Endothelial cell of umbilical vein (primary cell): ENCODE measurements at regions not wholly inside any gene's neighbourhood (a gene's known extent, or its start where the extent isn't known, plus 50 kb on each side); places are given as distances from the start of the nearest gene placed in this dataset.

Source experiments
- BruUV-seq: library from RNA; stranded (reverse); fragments of 400-500 nt; replicated peaks from 2 replicates; lab custom pipeline; 2021; lab: Mats Ljungman, UMichigan
- CTCF ChIA-PET: fragments of 300-600, 350-600 bp; sonication (Branson Sonifier 250); formaldehyde crosslinking; loops from one replicate; lab custom pipeline; 2021; ENCODE audit warnings: antibody characterized with exemption, inconsistent platforms; lab: Charles Lee
- POLR2A ChIA-PET: fragments of 300-600, 350-600 bp; sonication (Branson Sonifier 250); formaldehyde crosslinking; loops from one replicate; lab custom pipeline; 2021; ENCODE audit warnings: antibody characterized with exemption, inconsistent platforms; lab: Charles Lee
- DNase-seq: peaks from one replicate; pipeline ENCODE4 v3.0.0-alpha.2; 2011; ENCODE audit warnings: low read depth, low spot score
- FAIRE-seq: peaks from 2 replicates; lab custom pipeline; 2011; peaks lifted over from hg19 to GRCh38; lab: Jason Lieb, UNC
- H2AFZ ChIP-seq: 2 replicates; pipeline ENCODE4 v1.6.0; 2012; ENCODE audit warnings: low read depth, low read length, control low read depth, inconsistent platforms
- H3K27ac ChIP-seq: 2 replicates; pipeline ENCODE4 v1.5.1; 2011; ENCODE audit warnings: low read depth, mild to moderate bottlenecking, control low read depth, low read length, moderate library complexity; ENCODE audit not compliant: insufficient read depth
- H3K27me3 ChIP-seq, 2 experiments: 2 replicates each; pipeline versions ENCODE4 v1.6.0 to v1.6.1; 2011; ENCODE audit warnings: low read length in 2 of 2, mixed read lengths in 1 of 2; ENCODE audit not compliant: control insufficient read depth in 2 of 2, insufficient read depth in 2 of 2
- H3K36me3 ChIP-seq, 2 experiments: 2 replicates in 1 of 2; 3 replicates in 1 of 2; pipeline ENCODE4 v1.5.1; 2011; ENCODE audit warnings: low read length in 2 of 2, mild to moderate bottlenecking in 1 of 2, moderate library complexity in 1 of 2; ENCODE audit not compliant: control insufficient read depth in 2 of 2, insufficient read depth in 2 of 2; ENCODE audit errors: extremely low read depth in 1 of 2
- H3K4me1 ChIP-seq: 3 replicates; pipeline ENCODE4 v1.5.1; 2011; ENCODE audit warnings: mild to moderate bottlenecking, low read length; ENCODE audit not compliant: control insufficient read depth, insufficient read depth; ENCODE audit errors: extremely low read depth
- H3K4me2 ChIP-seq: 2 replicates; pipeline ENCODE4 v1.6.1; 2011; ENCODE audit warnings: low read length, control low read depth, mixed read lengths; ENCODE audit not compliant: insufficient read depth
- H3K4me3 ChIP-seq, 3 experiments: fragments of 200-600 bp in 1 of 3; sonication (generic), shearing (Covaris generic) in 1 of 3; replicated peaks in 1 of 3; 2 replicates each; pipeline ENCODE4 v1.5.1; 2011 to 2016; ENCODE audit warnings: control low read depth in 3 of 3, low read length in 3 of 3, mild to moderate bottlenecking in 2 of 3, inconsistent platforms in 1 of 3, low read depth in 1 of 3, moderate library complexity in 1 of 3; ENCODE audit not compliant: insufficient read depth in 1 of 3
- H3K79me2 ChIP-seq: 2 replicates; pipeline ENCODE4 v1.6.0; 2012; ENCODE audit warnings: low read length, inconsistent platforms; ENCODE audit not compliant: control insufficient read depth, insufficient read depth
- H3K9ac ChIP-seq: replicated peaks from 2 replicates; pipeline ENCODE3; 2011; ENCODE audit warnings: low read length, control low read depth; ENCODE audit not compliant: insufficient read depth; ENCODE audit errors: extremely low read depth
- H3K9me1 ChIP-seq: replicated peaks from 3 replicates; pipeline ENCODE4 v1.6.0; 2011; ENCODE audit warnings: mild to moderate bottlenecking, low read length; ENCODE audit not compliant: control insufficient read depth, insufficient read depth; ENCODE audit errors: extremely low read depth
- H3K9me3 ChIP-seq: replicated peaks from 2 replicates; pipeline ENCODE4 v1.5.1; 2012; ENCODE audit warnings: low read length, inconsistent platforms; ENCODE audit not compliant: control insufficient read depth, insufficient read depth
- H4K20me1 ChIP-seq: replicated peaks from 2 replicates; pipeline ENCODE3; 2011; ENCODE audit warnings: mild to moderate bottlenecking, low read length; ENCODE audit not compliant: control insufficient read depth, insufficient read depth; ENCODE audit errors: extremely low read depth
- EZH2 ChIP-seq: IDR thresholded peaks from 2 replicates; pipeline ENCODE4 v1.6.1; 2012; ENCODE audit warnings: borderline replicate concordance, low read depth, mild to moderate bottlenecking, moderate library complexity, low read length, inconsistent platforms; ENCODE audit not compliant: severe bottlenecking
- FOS ChIP-seq: IDR thresholded peaks from 2 replicates; pipeline ENCODE4 v1.6.1; 2011; ENCODE audit warnings: mild to moderate bottlenecking, low read length, moderate library complexity, borderline replicate concordance; ENCODE audit not compliant: insufficient read depth
- GATA2 ChIP-seq: IDR thresholded peaks from 2 replicates; pipeline ENCODE4 v1.7.0; 2011; ENCODE audit warnings: low read depth, mild to moderate bottlenecking, moderate library complexity, mixed read lengths, low read length; ENCODE audit not compliant: insufficient read length, insufficient read depth
- JUN ChIP-seq: IDR thresholded peaks from 2 replicates; pipeline ENCODE4 v1.6.1; 2011; ENCODE audit warnings: borderline replicate concordance, low read depth; ENCODE audit not compliant: insufficient read length, insufficient read depth
- MYC ChIP-seq: IDR thresholded peaks from one replicate; pipeline ENCODE4 v1.6.1; 2011; ENCODE audit warnings: mild to moderate bottlenecking, low read depth, low read length
- POLR2A ChIP-seq: IDR thresholded peaks from 2 replicates; pipeline ENCODE4 v1.6.1; 2012; ENCODE audit warnings: low read depth, mild to moderate bottlenecking, control low read depth, low read length
- POLR2AphosphoS5 ChIP-seq: IDR thresholded peaks from 2 replicates; pipeline ENCODE4 v1.6.1; 2012; ENCODE audit warnings: low read depth, mild to moderate bottlenecking, control low read depth, low read length, moderate library complexity; ENCODE audit not compliant: insufficient read depth
- dilution Hi-C: fragments of 300-500 bp; cut with MboI; formaldehyde crosslinking; loops from one replicate; pipeline ENCODE4 v1.15.0; 2019; ENCODE audit warnings: low sequenced_read_pairs; ENCODE audit not compliant: extremely low pct_ligation_motif_present
- intact Hi-C: fragments of 100-400 bp; cut with micrococcal nuclease; formaldehyde crosslinking; loops from one replicate; pipeline ENCODE4 v1.10.0; 2022
- TF ChIP-seq, protein P1 (sequence below): IDR thresholded peaks from 2 replicates; pipeline ENCODE4 v1.6.1; 2011; ENCODE audit not compliant: insufficient read depth, insufficient read length
- TF ChIP-seq, protein P2 (sequence below), 2 donors: IDR thresholded peaks; 1 replicate in 1 of 2; 2 replicates in 1 of 2; pipeline ENCODE4 v1.5.1; 2011; ENCODE audit warnings: low read length in 2 of 2, mild to moderate bottlenecking in 2 of 2, moderate library complexity in 2 of 2, control low read depth in 1 of 2, inconsistent platforms in 1 of 2, low read depth in 1 of 2; ENCODE audit not compliant: insufficient read depth in 1 of 2; ENCODE audit errors: extremely low read depth in 1 of 2

DNA sequence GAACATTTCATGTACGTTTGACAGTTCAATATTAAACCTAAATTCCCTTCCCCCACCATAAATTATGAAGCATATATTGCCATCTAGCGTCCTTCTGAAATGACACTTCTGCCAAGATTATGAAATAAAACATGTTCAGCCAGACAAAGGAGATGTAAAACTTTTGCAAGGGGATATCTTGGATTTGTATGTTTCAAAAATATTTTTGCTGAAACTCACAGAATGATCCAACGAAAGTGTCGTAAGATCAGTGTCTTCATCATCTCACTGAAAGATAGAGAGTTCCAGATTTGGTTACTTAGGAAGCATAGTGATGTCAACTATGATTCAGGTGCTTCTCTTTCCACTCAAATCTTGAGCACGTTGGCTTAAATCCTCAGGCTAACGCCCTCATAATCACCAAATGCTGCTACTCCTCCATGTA lies 904.3 kb downstream of the XPNPEP1 start:
- H3K9ac ChIP-seq = no peak overlapping the region
- no peaks in the 10 kb centered on the region for H3K27me3 ChIP-seq
- no peak overlapping the region for H2AFZ ChIP-seq
- DNase-seq (no peak), FAIRE-seq (no peak)
- intact Hi-C loops = no loop called here
- ChIA-PET CTCF (no interaction called here), POLR2A (no interaction called here)
- H4K20me1 ChIP-seq = no peaks in the 10 kb centered on the region
- no peak overlapping the region for H3K4me2 ChIP-seq
- dilution Hi-C loops = no loop called here
- H3K9me3 ChIP-seq = no peaks in the 10 kb centered on the region
- TF ChIP-seq GATA2 (no peak), JUN (no peak), POLR2AphosphoS5 (no peak), FOS (no peak), EZH2 (no peak), POLR2A (no peak), MYC (no peak)
- TF ChIP-seq, protein P1, sequence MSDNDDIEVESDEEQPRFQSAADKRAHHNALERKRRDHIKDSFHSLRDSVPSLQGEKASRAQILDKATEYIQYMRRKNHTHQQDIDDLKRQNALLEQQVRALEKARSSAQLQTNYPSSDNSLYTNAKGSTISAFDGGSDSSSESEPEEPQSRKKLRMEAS = no peak
- TF ChIP-seq, protein P2, sequence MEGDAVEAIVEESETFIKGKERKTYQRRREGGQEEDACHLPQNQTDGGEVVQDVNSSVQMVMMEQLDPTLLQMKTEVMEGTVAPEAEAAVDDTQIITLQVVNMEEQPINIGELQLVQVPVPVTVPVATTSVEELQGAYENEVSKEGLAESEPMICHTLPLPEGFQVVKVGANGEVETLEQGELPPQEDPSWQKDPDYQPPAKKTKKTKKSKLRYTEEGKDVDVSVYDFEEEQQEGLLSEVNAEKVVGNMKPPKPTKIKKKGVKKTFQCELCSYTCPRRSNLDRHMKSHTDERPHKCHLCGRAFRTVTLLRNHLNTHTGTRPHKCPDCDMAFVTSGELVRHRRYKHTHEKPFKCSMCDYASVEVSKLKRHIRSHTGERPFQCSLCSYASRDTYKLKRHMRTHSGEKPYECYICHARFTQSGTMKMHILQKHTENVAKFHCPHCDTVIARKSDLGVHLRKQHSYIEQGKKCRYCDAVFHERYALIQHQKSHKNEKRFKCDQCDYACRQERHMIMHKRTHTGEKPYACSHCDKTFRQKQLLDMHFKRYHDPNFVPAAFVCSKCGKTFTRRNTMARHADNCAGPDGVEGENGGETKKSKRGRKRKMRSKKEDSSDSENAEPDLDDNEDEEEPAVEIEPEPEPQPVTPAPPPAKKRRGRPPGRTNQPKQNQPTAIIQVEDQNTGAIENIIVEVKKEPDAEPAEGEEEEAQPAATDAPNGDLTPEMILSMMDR (IDR thresholded peaks at IDR 0.05; ENCODE audit: extremely low read depth in 1 of 2, insufficient read depth in 1 of 2, low read depth in 1 of 2, low read length in 2 of 2) = no peak
- H3K36me3 ChIP-seq = no peaks in the 10 kb centered on the region
- H3K27ac ChIP-seq = no peak overlapping the region
- H3K4me1 ChIP-seq = no peaks in the 10 kb centered on the region
- H3K4me3 ChIP-seq = no peak overlapping the region
- no peaks in the 10 kb centered on the region for H3K79me2 ChIP-seq
- no TSS peak for BruUV-seq
- no peaks in the 10 kb centered on the region for H3K9me1 ChIP-seq
